ENCODE measurements at regions not wholly inside any gene's neighbourhood (a gene's known extent, or its start where the extent isn't known, plus 50 kb on each side); places are given as distances from the start of the nearest gene placed in this dataset.

DNA sequence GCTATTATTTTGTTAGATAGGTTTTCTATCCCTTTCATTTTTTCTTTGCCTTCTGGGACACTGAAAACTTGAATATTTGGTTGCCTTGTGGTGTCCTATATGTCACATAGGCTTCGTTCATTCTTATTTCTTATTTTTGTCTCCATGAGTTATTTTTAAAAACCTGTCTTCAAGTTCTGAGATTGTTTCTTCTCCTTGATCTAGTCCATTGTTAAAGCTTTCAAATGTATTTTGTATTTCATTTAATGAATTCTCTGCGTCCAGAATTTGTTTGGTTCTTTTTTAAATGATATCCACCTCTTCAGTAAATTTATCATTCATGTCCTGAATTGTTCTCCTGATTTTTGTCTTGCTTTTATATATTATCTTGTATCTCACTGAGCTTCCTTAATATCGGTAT is 243.2 kb upstream of the BMP2 start:
- Histone ChIP-seq H3K4me3 (no peak overlapping the region), H3K9me3 (no peaks in the 10 kb centered on the region), H3K4me1 (ENCODE audit: control insufficient read depth in 1 of 2, low read depth in 2 of 2) (no peaks in the 10 kb centered on the region), H3K27ac (no peak overlapping the region), H3K27me3 (replicated peaks; ENCODE audit: insufficient read depth) (no peaks in the 10 kb centered on the region), H3K36me3 (no peaks in the 10 kb centered on the region)
- no peak for DNase-seq (ENCODE audit: low spot score)
- TF ChIP-seq, protein P1, sequence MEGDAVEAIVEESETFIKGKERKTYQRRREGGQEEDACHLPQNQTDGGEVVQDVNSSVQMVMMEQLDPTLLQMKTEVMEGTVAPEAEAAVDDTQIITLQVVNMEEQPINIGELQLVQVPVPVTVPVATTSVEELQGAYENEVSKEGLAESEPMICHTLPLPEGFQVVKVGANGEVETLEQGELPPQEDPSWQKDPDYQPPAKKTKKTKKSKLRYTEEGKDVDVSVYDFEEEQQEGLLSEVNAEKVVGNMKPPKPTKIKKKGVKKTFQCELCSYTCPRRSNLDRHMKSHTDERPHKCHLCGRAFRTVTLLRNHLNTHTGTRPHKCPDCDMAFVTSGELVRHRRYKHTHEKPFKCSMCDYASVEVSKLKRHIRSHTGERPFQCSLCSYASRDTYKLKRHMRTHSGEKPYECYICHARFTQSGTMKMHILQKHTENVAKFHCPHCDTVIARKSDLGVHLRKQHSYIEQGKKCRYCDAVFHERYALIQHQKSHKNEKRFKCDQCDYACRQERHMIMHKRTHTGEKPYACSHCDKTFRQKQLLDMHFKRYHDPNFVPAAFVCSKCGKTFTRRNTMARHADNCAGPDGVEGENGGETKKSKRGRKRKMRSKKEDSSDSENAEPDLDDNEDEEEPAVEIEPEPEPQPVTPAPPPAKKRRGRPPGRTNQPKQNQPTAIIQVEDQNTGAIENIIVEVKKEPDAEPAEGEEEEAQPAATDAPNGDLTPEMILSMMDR (IDR thresholded peaks at IDR 0.05): no peak
- no peak for ATAC-seq (ENCODE audit: insufficient number of reproducible peaks, low FRiP score, low read depth)

DNA sequence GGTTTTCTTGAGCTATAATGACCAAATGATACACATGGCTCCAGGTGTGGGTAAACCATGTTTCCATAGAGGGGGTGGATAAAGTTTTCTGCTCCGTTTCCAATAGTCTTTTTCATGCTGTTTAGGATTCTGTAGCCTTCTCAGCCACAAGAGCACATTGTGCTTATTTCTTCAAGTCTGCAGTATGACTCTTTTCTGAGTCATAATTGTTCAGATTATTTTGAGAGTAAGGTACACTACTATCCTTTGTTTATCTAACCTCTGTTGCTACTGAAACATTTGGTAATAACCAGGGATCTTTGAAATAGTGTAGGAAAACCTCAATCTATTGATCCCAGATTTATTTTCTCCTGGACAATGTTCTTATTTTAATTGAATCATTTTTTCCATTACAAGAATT is 247.9 kb upstream of the BMP2 start:
- ATAC-seq (ENCODE audit: insufficient number of reproducible peaks, low FRiP score, low read depth) (no peak), DNase-seq (ENCODE audit: low spot score) (no peak)
- Histone ChIP-seq H3K4me1 (ENCODE audit: control insufficient read depth in 1 of 2, low read depth in 2 of 2) (no peaks in the 10 kb centered on the region), H3K27me3 (replicated peaks; ENCODE audit: insufficient read depth) (no peaks in the 10 kb centered on the region), H3K27ac (no peak overlapping the region), H3K36me3 (no peaks in the 10 kb centered on the region), H3K9me3 (no peaks in the 10 kb centered on the region), H3K4me3 (no peak overlapping the region)
- TF ChIP-seq, protein P1 (IDR thresholded peaks at IDR 0.05): no peak

DNA sequence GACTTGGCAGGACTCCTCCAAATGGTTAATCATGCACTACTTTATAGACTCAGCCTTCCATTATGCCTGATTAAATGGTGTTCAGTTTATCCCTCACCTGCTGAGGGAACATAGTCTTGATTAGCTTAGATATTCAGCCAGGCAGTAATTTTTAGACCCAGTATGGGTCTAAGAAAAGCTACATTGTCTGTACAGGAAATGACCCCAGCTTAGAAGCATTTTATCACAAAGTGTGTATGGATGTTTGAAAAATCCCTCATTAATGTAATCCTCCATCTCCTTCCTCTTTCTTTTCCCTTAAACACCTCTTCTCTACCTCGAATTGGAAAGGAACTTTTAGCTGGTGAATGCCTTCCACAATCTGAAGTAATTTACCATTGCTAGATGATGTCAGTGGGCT is 252.2 kb upstream of the BMP2 start:
- ATAC-seq (ENCODE audit: insufficient number of reproducible peaks, low FRiP score, low read depth) (no peak), DNase-seq (ENCODE audit: low spot score) (no peak)
- H3K4me3 ChIP-seq: no peak overlapping the region
- H3K36me3 ChIP-seq: no peaks in the 10 kb centered on the region
- H3K27me3 ChIP-seq (replicated peaks; ENCODE audit: insufficient read depth): no peaks in the 10 kb centered on the region
- no peak overlapping the region for H3K27ac ChIP-seq
- no peaks in the 10 kb centered on the region for H3K4me1 ChIP-seq (ENCODE audit: control insufficient read depth in 1 of 2, low read depth in 2 of 2)
- no peaks in the 10 kb centered on the region for H3K9me3 ChIP-seq
- TF ChIP-seq, protein P1 (IDR thresholded peaks at IDR 0.05): no peak

DNA sequence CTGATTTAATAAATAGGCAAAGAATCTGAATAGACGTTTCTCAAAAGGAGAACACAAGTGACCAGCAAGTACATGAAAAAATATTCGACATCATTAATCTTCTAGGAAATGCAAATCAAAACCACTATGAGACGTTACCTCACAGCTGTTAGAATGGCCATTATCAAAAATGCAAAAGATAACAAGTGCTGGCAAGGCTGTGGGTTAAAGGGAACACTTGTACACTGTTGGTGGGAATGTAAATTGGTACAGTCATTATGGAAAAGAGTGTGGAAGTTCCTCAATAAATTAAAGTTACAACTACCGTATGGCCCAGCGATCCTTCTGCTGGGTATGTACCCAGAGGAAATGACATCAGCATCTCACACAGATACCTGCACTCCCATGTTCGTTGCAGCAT is 253.9 kb upstream of the BMP2 start:
- Histone ChIP-seq H3K27ac (no peak overlapping the region), H3K4me1 (ENCODE audit: control insufficient read depth in 1 of 2, low read depth in 2 of 2) (no peaks in the 10 kb centered on the region), H3K27me3 (replicated peaks; ENCODE audit: insufficient read depth) (no peaks in the 10 kb centered on the region), H3K9me3 (no peaks in the 10 kb centered on the region), H3K4me3 (no peak overlapping the region), H3K36me3 (no peaks in the 10 kb centered on the region)
- no peak for ATAC-seq (ENCODE audit: insufficient number of reproducible peaks, low FRiP score, low read depth)
- TF ChIP-seq, protein P1 (IDR thresholded peaks at IDR 0.05): no peak
- no peak for DNase-seq (ENCODE audit: low spot score)

DNA sequence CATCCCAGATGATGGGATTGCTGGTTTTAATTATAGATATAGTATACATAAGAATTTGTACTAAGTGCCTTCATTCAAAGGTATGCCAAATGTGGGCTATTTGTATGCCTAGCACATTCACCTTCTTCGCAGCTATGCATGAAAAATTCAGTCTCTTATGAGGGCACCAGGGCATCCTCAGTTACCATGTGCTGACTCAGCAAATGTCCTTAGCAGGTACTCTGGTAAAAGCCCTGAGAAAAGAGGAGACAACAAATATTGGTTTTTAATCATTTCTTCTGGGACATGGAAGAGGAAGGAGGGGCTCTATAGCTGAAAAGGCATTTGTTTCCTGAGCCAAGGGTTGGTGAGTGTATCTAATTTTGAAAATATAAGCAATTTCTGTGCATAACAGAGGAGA is 258.1 kb upstream of the BMP2 start:
- TF ChIP-seq, protein P1 (IDR thresholded peaks at IDR 0.05): no peak
- DNase-seq (ENCODE audit: low spot score) (no peak), ATAC-seq (ENCODE audit: insufficient number of reproducible peaks, low FRiP score, low read depth) (no peak)
- no peak overlapping the region for H3K4me3 ChIP-seq
- H3K27ac ChIP-seq: no peak overlapping the region
- no peaks in the 10 kb centered on the region for H3K9me3 ChIP-seq
- H3K4me1 ChIP-seq (ENCODE audit: control insufficient read depth in 1 of 2, low read depth in 2 of 2): no peaks in the 10 kb centered on the region
- no peaks in the 10 kb centered on the region for H3K36me3 ChIP-seq
- no peaks in the 10 kb centered on the region for H3K27me3 ChIP-seq (replicated peaks; ENCODE audit: insufficient read depth)
